ENCODE measurements at regions not wholly inside any gene's neighbourhood (a gene's known extent, or its start where the extent isn't known, plus 50 kb on each side); places are given as distances from the start of the nearest gene placed in this dataset.

GRCh38 chr12:115569345-115570068 lies 708.0 kb downstream of the MED13L start:
- TF ChIP-seq CTCF (conservative IDR thresholded peaks at IDR 0.05; ENCODE audit: low read depth, low read length) (no peak), EZH2phosphoT487 (IDR thresholded peaks at IDR 0.05; ENCODE audit: borderline replicate concordance, low read length) (no peak), EZH2 (IDR thresholded peaks at IDR 0.05; ENCODE audit: low read length, unreplicated experiment) (no peak)
